HG03439 (cell line): ENCODE measurements at regions not wholly inside any gene's neighbourhood (a gene's known extent, or its start where the extent isn't known, plus 50 kb on each side); places are given as distances from the start of the nearest gene placed in this dataset.

Source experiments
- ATAC-seq: cut with Tn5 transposase; IDR thresholded peaks from one replicate; pipeline ENCODE4 v1.9.1; 2021; ENCODE audit warnings: mild to moderate bottlenecking, moderate library complexity; ENCODE audit not compliant: unreplicated experiment

- no peak for ATAC-seq
Observed at GRCh38 chr10:105342606-105343005, 701.5 kb downstream of the SORCS3 start.

GRCh38 chr10:105339669-105340068 is 698.6 kb downstream of the SORCS3 start:
- no peak for ATAC-seq

GRCh38 chr10:105328503-105329133 is 687.5 kb downstream of the SORCS3 start:
- ATAC-seq = no peak
